H1 (cell line): ENCODE measurements at regions not wholly inside any gene's neighbourhood (a gene's known extent, or its start where the extent isn't known, plus 50 kb on each side); places are given as distances from the start of the nearest gene placed in this dataset.

ENCODE experiments used
- BCL11A ChIP-seq, 2 experiments: IDR thresholded peaks; one replicate each; pipeline ENCODE4 v1.6.1; 2011; ENCODE audit warnings: low read depth in 2 of 2, low read length in 2 of 2, mild to moderate bottlenecking in 2 of 2
- GTF2F1 ChIP-seq: IDR thresholded peaks from 2 replicates; pipeline ENCODE4 v1.6.1; 2012; ENCODE audit warnings: low read depth, low read length, improper control_type of control experiment, borderline replicate concordance
- SUZ12 ChIP-seq: fragments of 200-600 bp; sonication (generic); IDR thresholded peaks from 2 replicates; pipeline ENCODE4 v1.6.1; 2012; ENCODE audit warnings: mild to moderate bottlenecking, inconsistent platforms, low read length, moderate library complexity, mixed read lengths
- USF2 ChIP-seq: IDR thresholded peaks from 2 replicates; pipeline ENCODE4 v1.6.1; 2011; ENCODE audit warnings: low read length, improper control_type of control experiment

- TF ChIP-seq USF2 (no peak), GTF2F1 (no peak), BCL11A (IDR thresholded peaks at IDR 0.05; ENCODE audit: low read depth in 2 of 2, low read length in 2 of 2) (no peak), SUZ12 (no peak)
Measured at GRCh38 chr22:47352920-47353700, 590.7 kb downstream of the TBC1D22A start (continued).
